Fibroblast of pulmonary artery (primary cell): ENCODE measurements at regions not wholly inside any gene's neighbourhood (a gene's known extent, or its start where the extent isn't known, plus 50 kb on each side); places are given as distances from the start of the nearest gene placed in this dataset.

ENCODE experiments used
- DNase-seq: peaks from one replicate; pipeline ENCODE4 v3.0.0-alpha.2; 2010; ENCODE audit warnings: low read depth
- H3K4me3 ChIP-seq: replicated peaks from 2 replicates; pipeline ENCODE4 v1.5.1; 2011; ENCODE audit warnings: low read depth, mild to moderate bottlenecking, control low read depth, low read length, moderate library complexity
- TF ChIP-seq, protein P1 (sequence below): IDR thresholded peaks from 2 replicates; pipeline ENCODE4 v1.5.1; 2011; ENCODE audit warnings: mild to moderate bottlenecking, control low read depth, low read length, inconsistent platforms; ENCODE audit errors: missing control alignments

GRCh38 chr7:128167791-128168666 lies 73.0 kb upstream of the LEP start:
- no peak for DNase-seq

GRCh38 chr7:128168667-128169210 lies 72.3 kb upstream of the LEP start:
- H3K4me3 ChIP-seq = no peak overlapping the region
- TF ChIP-seq, protein P1, sequence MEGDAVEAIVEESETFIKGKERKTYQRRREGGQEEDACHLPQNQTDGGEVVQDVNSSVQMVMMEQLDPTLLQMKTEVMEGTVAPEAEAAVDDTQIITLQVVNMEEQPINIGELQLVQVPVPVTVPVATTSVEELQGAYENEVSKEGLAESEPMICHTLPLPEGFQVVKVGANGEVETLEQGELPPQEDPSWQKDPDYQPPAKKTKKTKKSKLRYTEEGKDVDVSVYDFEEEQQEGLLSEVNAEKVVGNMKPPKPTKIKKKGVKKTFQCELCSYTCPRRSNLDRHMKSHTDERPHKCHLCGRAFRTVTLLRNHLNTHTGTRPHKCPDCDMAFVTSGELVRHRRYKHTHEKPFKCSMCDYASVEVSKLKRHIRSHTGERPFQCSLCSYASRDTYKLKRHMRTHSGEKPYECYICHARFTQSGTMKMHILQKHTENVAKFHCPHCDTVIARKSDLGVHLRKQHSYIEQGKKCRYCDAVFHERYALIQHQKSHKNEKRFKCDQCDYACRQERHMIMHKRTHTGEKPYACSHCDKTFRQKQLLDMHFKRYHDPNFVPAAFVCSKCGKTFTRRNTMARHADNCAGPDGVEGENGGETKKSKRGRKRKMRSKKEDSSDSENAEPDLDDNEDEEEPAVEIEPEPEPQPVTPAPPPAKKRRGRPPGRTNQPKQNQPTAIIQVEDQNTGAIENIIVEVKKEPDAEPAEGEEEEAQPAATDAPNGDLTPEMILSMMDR = no peak
- DNase-seq = peak; percentile 15

More at GRCh38 chr7:128167791-128168666, 73.0 kb upstream of the LEP start:
- H3K4me3 ChIP-seq = no peak overlapping the region
- TF ChIP-seq, protein P1 = no peak

DNA sequence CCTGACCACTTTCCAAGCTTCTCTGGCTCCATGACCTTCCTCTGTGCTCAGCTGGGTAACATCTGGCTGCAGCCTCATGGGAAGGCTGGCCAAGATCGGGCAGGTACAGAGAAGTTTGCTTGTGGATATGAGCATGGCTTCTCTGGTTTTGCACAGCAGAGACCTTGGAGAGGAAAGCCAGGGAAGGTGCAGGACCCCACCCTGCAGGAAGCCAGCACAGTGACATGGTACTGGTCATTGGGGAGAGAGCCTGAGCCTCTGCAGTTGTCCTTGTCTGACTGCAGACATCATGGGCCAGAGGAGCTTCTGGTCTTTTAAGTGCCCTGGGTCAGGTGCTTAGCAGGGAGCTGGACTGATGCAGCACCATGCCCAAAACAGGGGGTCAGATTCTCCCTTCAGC lies 70.6 kb upstream of the LEP start:
- no peak for DNase-seq
- H3K4me3 ChIP-seq = no peak overlapping the region
- TF ChIP-seq, protein P1 = no peak

DNA sequence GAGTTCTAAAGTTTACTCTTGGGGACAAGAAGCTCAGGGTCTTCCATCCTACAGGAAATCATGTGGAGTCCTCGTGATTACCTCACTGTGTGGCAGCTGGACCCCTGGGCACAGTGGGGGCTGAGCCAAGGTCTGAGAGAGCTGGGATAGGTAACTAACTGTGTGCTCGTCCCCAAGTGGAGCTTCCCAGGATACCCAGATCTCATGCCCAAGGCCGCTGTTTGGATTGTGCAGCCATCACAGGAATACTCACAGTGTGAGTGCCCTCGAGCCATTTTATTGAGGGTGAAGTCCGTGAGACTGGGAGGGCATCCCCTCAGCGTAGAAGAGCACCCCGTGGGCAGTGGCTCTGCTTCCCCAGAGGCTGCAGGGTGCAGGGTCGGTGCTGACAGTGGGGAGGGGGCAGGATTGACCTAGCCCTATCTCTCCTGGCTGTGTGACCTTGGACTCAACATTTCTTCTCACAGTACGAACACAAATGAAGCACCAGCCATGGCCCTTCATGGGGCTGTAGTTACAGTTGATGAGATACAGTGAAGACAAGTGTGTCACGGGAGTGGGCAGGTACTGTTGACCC lies 69.6 kb upstream of the LEP start:
- no peak for DNase-seq
- TF ChIP-seq, protein P1 = no peak
- H3K4me3 ChIP-seq = no peak overlapping the region

DNA sequence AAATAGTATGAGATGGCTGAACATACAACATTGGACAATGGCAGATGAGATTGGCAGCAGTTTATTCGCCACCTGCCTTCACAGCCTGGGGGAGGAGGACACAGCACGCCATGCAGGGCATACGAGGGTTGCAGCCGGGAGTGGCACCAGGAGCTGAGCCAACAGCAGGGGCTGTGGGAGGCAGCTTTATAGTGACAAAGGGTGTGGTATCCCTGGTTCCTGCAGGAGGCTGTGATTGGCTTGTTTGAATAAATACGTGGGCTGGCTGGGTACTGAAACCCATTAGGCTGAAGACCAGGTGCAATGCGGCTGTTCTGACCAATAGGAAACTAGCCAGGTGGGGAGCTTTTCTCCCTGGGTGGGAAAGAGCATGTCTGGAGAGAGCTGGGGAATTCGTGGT lies 68.9 kb upstream of the LEP start:
- DNase-seq = no peak

GRCh38 chr7:128172963-128173362 lies 68.1 kb upstream of the LEP start:
- TF ChIP-seq, protein P1 = no peak
- H3K4me3 ChIP-seq = no peak overlapping the region
- no peak for DNase-seq

More for the DNA sequence above, 68.9 kb upstream of the LEP start:
- TF ChIP-seq, protein P1 = no peak
- no peak overlapping the region for H3K4me3 ChIP-seq
